ENCODE measurements at regions not wholly inside any gene's neighbourhood (a gene's known extent, or its start where the extent isn't known, plus 50 kb on each side); places are given as distances from the start of the nearest gene placed in this dataset.
"Not testable (repeated sequence)": the region's sequence is repeated elsewhere in the genome, so short reads cannot be mapped to it uniquely, and the experiment has no call there.

GRCh38 chr7:132019703-132020102 is 463.3 kb upstream of the PODXL start:
- peaks cover 11 to 12% of the 10 kb centered on the region in 2 donors for H3K27me3 Mint-ChIP-seq
- H3K4me1 Mint-ChIP-seq (ENCODE audit: low read depth in 2 of 2), result no peaks in the 10 kb centered on the region
- peaks cover 2 to 7% of the 10 kb centered on the region in 2 donors for H3K9me3 Mint-ChIP-seq
- ATAC-seq (replicated peaks) (no peak), DNase-seq (no peak)
- no peak overlapping the region for H3K27ac Mint-ChIP-seq
- no peak overlapping the region for H3K4me3 Mint-ChIP-seq
- no peaks in the 10 kb centered on the region for H3K36me3 Mint-ChIP-seq (ENCODE audit: insufficient read depth)

GRCh38 chr7:132009778-132010177 is 453.4 kb upstream of the PODXL start:
- Mint-ChIP-seq H3K4me1 (ENCODE audit: low read depth in 2 of 2) (no peaks in the 10 kb centered on the region), H3K27me3 (no peaks in the 10 kb centered on the region)

GRCh38 chr7:132004529-132004928 is 448.1 kb upstream of the PODXL start:
- ATAC-seq (replicated peaks) (no peak), DNase-seq (no peak)
- Mint-ChIP-seq H3K27me3 (peaks cover 0 to 7% of the 10 kb centered on the region in 2 donors), H3K36me3 (ENCODE audit: insufficient read depth) (no peaks in the 10 kb centered on the region), H3K9me3 (peaks cover 0 to 7% of the 10 kb centered on the region in 2 donors), H3K27ac (no peak overlapping the region), H3K4me1 (ENCODE audit: low read depth in 2 of 2) (no peaks in the 10 kb centered on the region), H3K4me3 (no peak overlapping the region)

More at GRCh38 chr7:132009778-132010177, 453.4 kb upstream of the PODXL start:
- Mint-ChIP-seq H3K27ac (no peak overlapping the region), H3K4me3 (no peak overlapping the region), H3K9me3 (peaks cover 2 to 7% of the 10 kb centered on the region in 2 donors), H3K36me3 (ENCODE audit: insufficient read depth) (no peaks in the 10 kb centered on the region)
- DNase-seq, result no peak
- no peak for ATAC-seq (replicated peaks)

DNA sequence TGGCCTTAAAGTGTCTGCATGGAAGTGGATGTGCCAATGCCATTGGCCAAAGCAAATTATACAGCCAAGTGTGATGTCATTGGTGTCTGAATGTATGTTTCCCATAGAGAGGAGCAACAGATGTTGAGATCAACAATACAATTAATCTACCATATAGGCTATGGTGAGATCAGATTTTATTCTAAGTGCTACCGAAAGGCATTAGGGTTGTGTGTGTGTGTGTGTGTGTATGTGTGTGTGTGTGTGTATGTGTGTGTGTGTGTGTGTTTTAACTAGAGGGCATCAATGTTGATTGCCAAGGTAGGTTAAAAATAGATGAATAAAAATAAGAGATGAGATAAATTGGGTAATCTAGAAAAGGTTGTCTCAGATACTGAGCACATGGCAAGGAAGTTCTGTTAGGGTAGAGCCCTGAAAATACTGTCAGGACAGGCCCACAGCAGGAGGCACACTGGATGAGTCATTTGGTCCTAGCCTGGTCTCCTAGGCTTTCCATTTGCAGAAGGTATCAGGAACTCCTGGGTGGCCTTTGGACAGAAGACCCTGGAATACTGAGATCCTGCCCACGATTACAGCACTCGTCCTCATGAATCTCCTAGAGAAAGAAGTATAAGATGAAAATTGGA is 446.0 kb upstream of the PODXL start:
- no peak for ATAC-seq (replicated peaks)
- H3K4me3 Mint-ChIP-seq, result no peak overlapping the region

DNA sequence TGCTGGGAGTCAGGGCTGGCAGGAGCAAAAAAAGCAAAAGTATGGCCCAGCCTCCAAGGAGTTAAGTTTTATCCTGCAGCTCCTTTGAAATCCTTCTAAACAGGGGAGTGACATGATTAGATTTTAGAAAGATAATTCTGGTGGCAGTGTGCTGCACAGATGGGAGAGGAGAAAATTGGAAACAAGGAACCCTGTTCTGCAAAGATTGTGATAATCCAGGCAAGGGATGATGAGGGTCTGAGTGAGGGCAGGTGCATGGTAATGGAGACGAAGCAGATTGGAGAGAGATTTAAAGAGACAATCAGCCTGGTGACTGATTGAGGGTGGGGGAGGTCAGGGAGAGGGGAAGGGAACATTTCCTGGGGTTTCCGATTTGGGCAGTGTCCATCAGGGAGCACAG is 444.7 kb upstream of the PODXL start:
- DNase-seq (no peak), ATAC-seq (replicated peaks) (no peak)
- H3K36me3 Mint-ChIP-seq (ENCODE audit: insufficient read depth), result no peaks in the 10 kb centered on the region
- H3K27ac Mint-ChIP-seq, result no peak overlapping the region
- H3K27me3 Mint-ChIP-seq, result peaks cover 0 to 7% of the 10 kb centered on the region in 2 donors
- no peaks in the 10 kb centered on the region for H3K4me1 Mint-ChIP-seq (ENCODE audit: low read depth in 2 of 2)
- H3K9me3 Mint-ChIP-seq, result no peaks in the 10 kb centered on the region
- no peak overlapping the region for H3K4me3 Mint-ChIP-seq

More for the DNA sequence above, 446.0 kb upstream of the PODXL start:
- no peaks in the 10 kb centered on the region for H3K4me1 Mint-ChIP-seq (ENCODE audit: low read depth in 2 of 2)
- DNase-seq, result no peak
- H3K27me3 Mint-ChIP-seq, result peaks cover 0 to 7% of the 10 kb centered on the region in 2 donors
- H3K36me3 Mint-ChIP-seq (ENCODE audit: insufficient read depth), result no peaks in the 10 kb centered on the region
- no peaks in the 10 kb centered on the region for H3K9me3 Mint-ChIP-seq
- H3K27ac Mint-ChIP-seq, result no peak overlapping the region

- H3K36me3 Mint-ChIP-seq (ENCODE audit: insufficient read depth), result no peaks in the 10 kb centered on the region
- peaks cover 0 to 7% of the 10 kb centered on the region in 2 donors for H3K27me3 Mint-ChIP-seq
- H3K9me3 Mint-ChIP-seq, result no peaks in the 10 kb centered on the region
- H3K27ac Mint-ChIP-seq, result no peak overlapping the region
- H3K4me1 Mint-ChIP-seq (ENCODE audit: low read depth in 2 of 2), result no peaks in the 10 kb centered on the region
- no peak for ATAC-seq (replicated peaks)
- H3K4me3 Mint-ChIP-seq, result no peak overlapping the region
- DNase-seq, result no peak
These were observed 442.8 kb upstream of the PODXL start for GRCh38 chr7:131999193-131999592.

- Mint-ChIP-seq H3K4me3 (no peak overlapping the region), H3K4me1 (ENCODE audit: low read depth in 2 of 2) (no peaks in the 10 kb centered on the region), H3K27me3 (peaks cover 0 to 7% of the 10 kb centered on the region in 2 donors), H3K27ac (no peak overlapping the region), H3K9me3 (peaks cover 0 to 3% of the 10 kb centered on the region in 2 donors), H3K36me3 (ENCODE audit: insufficient read depth) (no peaks in the 10 kb centered on the region)
- no peak for ATAC-seq (replicated peaks)
- no peak for DNase-seq
These were observed 438.9 kb upstream of the PODXL start for GRCh38 chr7:131995324-131995723.

GRCh38 chr7:131981069-131981468 is 424.6 kb upstream of the PODXL start:
- not testable (repeated sequence) for H3K36me3 Mint-ChIP-seq (ENCODE audit: insufficient read depth); H3K27me3 Mint-ChIP-seq; ATAC-seq (replicated peaks); H3K27ac Mint-ChIP-seq; DNase-seq; H3K4me3 Mint-ChIP-seq; H3K9me3 Mint-ChIP-seq; H3K4me1 Mint-ChIP-seq (ENCODE audit: low read depth in 2 of 2)

- not testable (repeated sequence) for ATAC-seq (replicated peaks); H3K27me3 Mint-ChIP-seq; DNase-seq; H3K9me3 Mint-ChIP-seq; H3K4me3 Mint-ChIP-seq; H3K4me1 Mint-ChIP-seq (ENCODE audit: low read depth in 2 of 2); H3K36me3 Mint-ChIP-seq (ENCODE audit: insufficient read depth); H3K27ac Mint-ChIP-seq
These were observed 421.7 kb upstream of the PODXL start for GRCh38 chr7:131978118-131978517.

- ATAC-seq (replicated peaks) (no peak), DNase-seq (no peak)
- no peaks in the 10 kb centered on the region for H3K4me1 Mint-ChIP-seq (ENCODE audit: low read depth in 2 of 2)
- no peaks in the 10 kb centered on the region for H3K36me3 Mint-ChIP-seq (ENCODE audit: insufficient read depth)
- H3K4me3 Mint-ChIP-seq, result no peak overlapping the region
- H3K27me3 Mint-ChIP-seq, result no peaks in the 10 kb centered on the region
- H3K27ac Mint-ChIP-seq, result no peak overlapping the region
- H3K9me3 Mint-ChIP-seq, result peaks cover 0 to 8% of the 10 kb centered on the region in 2 donors
These were observed 420.0 kb upstream of the PODXL start for GRCh38 chr7:131976411-131976810.

DNA sequence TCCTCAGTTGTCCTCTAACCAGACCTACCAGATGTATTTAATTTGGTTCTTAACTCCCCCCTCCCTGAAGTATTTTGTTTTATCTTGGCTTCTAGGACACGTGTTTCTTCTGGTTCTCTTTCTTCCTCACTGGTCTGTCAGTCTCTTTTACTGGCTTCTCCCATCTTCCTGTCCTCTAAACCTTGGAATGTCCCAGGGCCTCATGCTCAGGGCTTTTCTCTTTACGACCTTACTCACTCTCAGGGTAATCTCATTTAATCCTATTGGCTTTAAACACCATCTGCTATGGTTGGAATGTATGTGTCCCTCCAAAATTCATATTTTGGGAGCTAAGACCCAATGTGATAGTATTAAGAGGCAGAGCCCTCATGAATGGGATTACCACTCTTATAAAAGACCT is 418.2 kb upstream of the PODXL start:
- no peak for ATAC-seq (replicated peaks)
- peaks cover 0 to 8% of the 10 kb centered on the region in 2 donors for H3K9me3 Mint-ChIP-seq
- H3K27ac Mint-ChIP-seq, result no peak overlapping the region
- no peak overlapping the region for H3K4me3 Mint-ChIP-seq
- no peak for DNase-seq
- H3K4me1 Mint-ChIP-seq (ENCODE audit: low read depth in 2 of 2), result no peaks in the 10 kb centered on the region
- H3K36me3 Mint-ChIP-seq (ENCODE audit: insufficient read depth), result no peaks in the 10 kb centered on the region
- no peaks in the 10 kb centered on the region for H3K27me3 Mint-ChIP-seq

- Mint-ChIP-seq H3K4me1 (ENCODE audit: low read depth in 2 of 2) (no peaks in the 10 kb centered on the region), H3K27ac (no peak overlapping the region), H3K9me3 (peaks cover 0 to 3% of the 10 kb centered on the region in 2 donors), H3K4me3 (no peak overlapping the region), H3K36me3 (ENCODE audit: insufficient read depth) (no peaks in the 10 kb centered on the region), H3K27me3 (peaks cover 0 to 6% of the 10 kb centered on the region in 2 donors)
- no peak for ATAC-seq (replicated peaks)
- no peak for DNase-seq
These were observed 415.8 kb upstream of the PODXL start for GRCh38 chr7:131972251-131972650.

DNA sequence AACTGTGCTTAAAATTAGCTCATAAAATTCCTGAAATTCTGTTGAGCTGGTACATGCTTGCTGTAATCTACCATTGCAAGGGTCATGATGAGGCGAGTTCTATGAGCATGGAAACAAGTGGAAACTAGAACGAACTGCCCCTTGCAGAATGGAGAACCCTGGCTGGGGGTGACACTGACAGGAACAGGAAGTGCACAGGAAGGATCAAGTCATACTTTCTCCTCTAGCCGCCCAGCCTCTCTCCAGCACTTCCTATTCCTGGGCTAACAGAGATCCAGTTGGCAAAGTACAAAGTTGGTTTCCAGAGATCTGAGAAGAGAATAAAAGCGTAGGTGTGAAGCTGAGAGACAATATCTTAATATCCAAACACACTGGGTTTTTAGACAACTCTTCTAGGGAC is 414.2 kb upstream of the PODXL start:
- no peaks in the 10 kb centered on the region for H3K9me3 Mint-ChIP-seq
- ATAC-seq (replicated peaks) (no peak), DNase-seq (no peak)
- H3K27me3 Mint-ChIP-seq, result peaks cover 0 to 6% of the 10 kb centered on the region in 2 donors
- no peak overlapping the region for H3K4me3 Mint-ChIP-seq
- no peak overlapping the region for H3K27ac Mint-ChIP-seq
- H3K4me1 Mint-ChIP-seq (ENCODE audit: low read depth in 2 of 2), result no peaks in the 10 kb centered on the region
- no peaks in the 10 kb centered on the region for H3K36me3 Mint-ChIP-seq (ENCODE audit: insufficient read depth)

GRCh38 chr7:131969560-131969959 is 413.1 kb upstream of the PODXL start:
- Mint-ChIP-seq H3K27ac (no peak overlapping the region), H3K36me3 (ENCODE audit: insufficient read depth) (no peaks in the 10 kb centered on the region), H3K27me3 (peaks cover 0 to 6% of the 10 kb centered on the region in 2 donors), H3K4me3 (no peak overlapping the region), H3K9me3 (no peaks in the 10 kb centered on the region), H3K4me1 (ENCODE audit: low read depth in 2 of 2) (no peaks in the 10 kb centered on the region)
- DNase-seq, result no peak
- no peak for ATAC-seq (replicated peaks)

Data from effector memory CD8-positive, alpha-beta T cell (primary cell).